SK-N-SH (cell line): ENCODE measurements at regions not wholly inside any gene's neighbourhood (a gene's known extent, or its start where the extent isn't known, plus 50 kb on each side); places are given as distances from the start of the nearest gene placed in this dataset.

Source experiments
- CTCF ChIA-PET: fragments of 300-600, 350-600 bp; formaldehyde crosslinking; extraction: SDS; loops from one replicate; lab custom pipeline; 2021; lab: Yijun Ruan, JAX
- POLR2A ChIA-PET: fragments of 350-600 bp; sonication (Branson Sonifier 250); formaldehyde crosslinking; extraction: SDS; loops from one replicate; lab custom pipeline; 2020; ENCODE audit warnings: antibody characterized with exemption, inconsistent platforms; lab: Yijun Ruan, JAX
- DNase-seq: peaks from one replicate; pipeline ENCODE4 v3.0.0; 2012
- H2AFZ ChIP-seq: fragments of 200-600 bp; sonication (generic); 2 replicates; pipeline ENCODE4 v1.8.1; 2016; ENCODE audit warnings: antibody characterized with exemption, mild to moderate bottlenecking, low read depth
- H3F3A ChIP-seq: fragments of 200-600 bp; sonication (generic); replicated peaks from 2 replicates; pipeline ENCODE3; 2016; ENCODE audit warnings: antibody characterized with exemption, mild to moderate bottlenecking; ENCODE audit not compliant: insufficient read depth
- H3K27ac ChIP-seq, 2 experiments: fragments of 200-500 bp in 1 of 2; fragments of 200-600 bp in 1 of 2; sonication (Bioruptor generic) in 1 of 2; sonication (generic), shearing (Covaris generic) in 1 of 2; 2 replicates each; pipeline versions ENCODE4 v1.5.1 to v1.6.1; 2014 to 2016; ENCODE audit warnings: low read depth in 2 of 2, inconsistent platforms in 1 of 2, low read length in 1 of 2, mild to moderate bottlenecking in 1 of 2, mixed read lengths in 1 of 2
- H3K27me3 ChIP-seq: fragments of 200-600 bp; sonication (generic), shearing (Covaris generic); 2 replicates; pipeline ENCODE4 v1.6.1; 2016; ENCODE audit warnings: mixed run types; ENCODE audit not compliant: insufficient read depth
- H3K36me3 ChIP-seq, 2 experiments: fragments of 200-500 bp in 1 of 2; fragments of 200-600 bp in 1 of 2; sonication (Bioruptor generic) in 1 of 2; sonication (generic) in 1 of 2; replicated peaks in 1 of 2; 2 replicates each; pipeline versions ENCODE3 to v1.5.1; 2014 to 2016; ENCODE audit warnings: low read length in 1 of 2, mild to moderate bottlenecking in 1 of 2; ENCODE audit not compliant: insufficient read depth in 2 of 2, control insufficient read depth in 1 of 2
- H3K4me1 ChIP-seq, 2 experiments: fragments of 200-500 bp in 1 of 2; fragments of 200-600 bp in 1 of 2; sonication (Bioruptor generic) in 1 of 2; sonication (generic), shearing (Covaris generic) in 1 of 2; 2 replicates each; pipeline versions ENCODE4 v1.5.1 to v1.6.1; 2014 to 2016; ENCODE audit warnings: low read depth in 1 of 2, low read length in 1 of 2, mixed run types in 1 of 2; ENCODE audit not compliant: insufficient read depth in 2 of 2, control insufficient read depth in 1 of 2
- H3K4me2 ChIP-seq: fragments of 200-600 bp; sonication (generic), shearing (Covaris generic); 2 replicates; pipeline ENCODE4 v1.6.1; 2017; ENCODE audit warnings: mixed run types
- H3K4me3 ChIP-seq, 2 experiments: fragments of 200-500 bp in 1 of 2; fragments of 200-600 bp in 1 of 2; sonication (Bioruptor generic) in 1 of 2; sonication (generic), shearing (Covaris generic) in 1 of 2; 2 replicates each; pipeline versions ENCODE4 v1.5.1 to v1.8.1; 2014 to 2016; ENCODE audit warnings: low read depth in 2 of 2, inconsistent platforms in 1 of 2, low read length in 1 of 2, mild to moderate bottlenecking in 1 of 2, mixed read lengths in 1 of 2, moderate library complexity in 1 of 2
- H3K79me2 ChIP-seq: fragments of 200-600 bp; sonication (generic); 2 replicates; pipeline ENCODE4 v1.8.1; 2017; ENCODE audit warnings: mild to moderate bottlenecking; ENCODE audit not compliant: insufficient read depth
- H3K9ac ChIP-seq: fragments of 200-600 bp; sonication (generic); 2 replicates; pipeline ENCODE4 v1.6.1; 2017; ENCODE audit warnings: mixed run types
- H3K9me2 ChIP-seq: fragments of 200-600 bp; sonication (generic); 2 replicates; pipeline ENCODE4 v1.6.1; 2017; ENCODE audit warnings: mixed run types
- H3K9me3 ChIP-seq: fragments of 200-600 bp; sonication (generic); 2 replicates; pipeline ENCODE4 v1.6.1; 2017; ENCODE audit warnings: mixed run types, mild to moderate bottlenecking, moderate library complexity
- H4K20me1 ChIP-seq: fragments of 200-600 bp; sonication (generic); 2 replicates; pipeline ENCODE4 v1.6.1; 2017; ENCODE audit warnings: mild to moderate bottlenecking, mixed run types; ENCODE audit not compliant: insufficient read depth
- CHD2 ChIP-seq: fragments of 150-350 bp; IDR thresholded peaks from 2 replicates; pipeline ENCODE4 v1.6.1; 2018; ENCODE audit warnings: low read length; ENCODE audit not compliant: partially characterized antibody
- ELF1 ChIP-seq: IDR thresholded peaks from 2 replicates; pipeline ENCODE4 v1.4.0; 2012
- EP300 ChIP-seq, 2 experiments: IDR thresholded peaks; 2 replicates each; pipeline versions ENCODE4 v1.4.0 to v1.6.1; 2012; ENCODE audit warnings: borderline replicate concordance in 1 of 2, low read depth in 1 of 2, low read length in 1 of 2
- EZH2phosphoT487 ChIP-seq: fragments of 200-600 bp; sonication (generic); IDR thresholded peaks from 2 replicates; pipeline ENCODE4 v1.6.1; 2017; ENCODE audit warnings: low read depth, mixed run types, mild to moderate bottlenecking, antibody characterized with exemption, moderate library complexity, borderline replicate concordance
- FOSL2 ChIP-seq: IDR thresholded peaks from 2 replicates; pipeline ENCODE4 v1.4.0; 2012; ENCODE audit warnings: low read depth, mild to moderate bottlenecking, moderate library complexity, borderline replicate concordance
- MXI1 ChIP-seq: IDR thresholded peaks from 2 replicates; pipeline ENCODE4 v1.6.1; 2012; ENCODE audit warnings: mild to moderate bottlenecking, low read depth, low read length, improper control_type of control experiment
- NRF1 ChIP-seq: IDR thresholded peaks from 2 replicates; pipeline ENCODE4 v1.6.1; 2012; ENCODE audit warnings: low read depth, mild to moderate bottlenecking, low read length
- RAD21 ChIP-seq: IDR thresholded peaks from 2 replicates; pipeline ENCODE4 v1.6.1; 2012; ENCODE audit warnings: mild to moderate bottlenecking, low read length
- RFX5 ChIP-seq: IDR thresholded peaks from 2 replicates; pipeline ENCODE4 v1.6.1; 2012; ENCODE audit warnings: mild to moderate bottlenecking, improper control_type of control experiment, low read length
- SIN3A ChIP-seq: IDR thresholded peaks from 2 replicates; pipeline ENCODE4 v1.6.1; 2012; ENCODE audit warnings: low read depth, mild to moderate bottlenecking, low read length, moderate library complexity, borderline replicate concordance
- TAF1 ChIP-seq: IDR thresholded peaks from 2 replicates; pipeline ENCODE4 v1.6.1; 2012; ENCODE audit warnings: low read depth, mild to moderate bottlenecking, low read length, moderate library complexity, borderline replicate concordance
- TEAD4 ChIP-seq: IDR thresholded peaks from 2 replicates; pipeline ENCODE4 v1.4.0; 2012; ENCODE audit warnings: mild to moderate bottlenecking, borderline replicate concordance; ENCODE audit not compliant: insufficient read depth
- YY1 ChIP-seq: IDR thresholded peaks from 2 replicates; pipeline ENCODE4 v1.4.0; 2012; ENCODE audit warnings: low read depth, mild to moderate bottlenecking
- WGBS: methylation state at CpG from one replicate; pipeline ENCODE4 v1.1.6; 2017; ENCODE audit warnings: low lambda C conversion rate; 5-methylcytosine and 5-hydroxymethylcytosine counted together
- TF ChIP-seq, protein P1 (sequence below): IDR thresholded peaks from 2 replicates; pipeline ENCODE4; 2012

DNA sequence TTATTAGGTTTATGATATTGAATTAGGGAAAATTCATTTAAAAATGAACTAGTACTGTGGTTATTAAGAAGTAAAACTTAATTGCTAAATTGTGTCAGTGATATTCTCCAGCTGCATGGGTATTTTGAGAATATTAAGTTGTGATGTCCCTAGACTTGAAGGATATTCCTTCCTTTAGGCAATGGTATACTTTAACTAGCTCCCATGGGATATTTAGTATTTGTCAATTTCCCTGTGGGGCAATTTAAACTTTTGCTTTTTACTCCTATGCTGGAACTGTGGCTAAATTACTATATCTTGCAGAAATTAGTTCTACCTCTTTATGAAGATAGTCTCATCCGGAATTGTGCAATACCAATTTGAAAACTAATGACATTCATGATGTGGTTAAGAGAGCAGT lies 151.6 kb upstream of the CSNK1A1L start:
- TF ChIP-seq ELF1 (no peak), MXI1 (no peak)
- TF ChIP-seq, all 33 proteins: peak for 0
- H3K27me3 ChIP-seq = no peaks in the 10 kb centered on the region
- no peak overlapping the region for H3K4me3 ChIP-seq
- no peak overlapping the region for H2AFZ ChIP-seq
- H3K9me2 ChIP-seq = no peaks in the 10 kb centered on the region
- H3K9ac ChIP-seq = no peak overlapping the region
- no peaks in the 10 kb centered on the region for H3K4me1 ChIP-seq
- H4K20me1 ChIP-seq = no peaks in the 10 kb centered on the region
- peaks cover 5% of the 10 kb centered on the region for H3F3A ChIP-seq
- 15% methylated on average over 1 of the region's 1 CpG for WGBS
- DNase-seq = no peak
- H3K79me2 ChIP-seq = no peaks in the 10 kb centered on the region
- H3K9me3 ChIP-seq = 0 out of 2 replicates have a peak, but pooled peaks cover 12% of the 10 kb centered on the region
- ChIA-PET POLR2A (no interaction called here), CTCF (interaction anchor here (0.7 kb wide), 1 partner anchor 10 kb away, joined by 3 read pairs; no protein-coding TSS in a partner anchor)
- no peak overlapping the region for H3K4me2 ChIP-seq
- H3K27ac ChIP-seq = no peak overlapping the region
- H3K36me3 ChIP-seq = peaks cover 0 to 2% of the 10 kb centered on the region in 2 experiments

DNA sequence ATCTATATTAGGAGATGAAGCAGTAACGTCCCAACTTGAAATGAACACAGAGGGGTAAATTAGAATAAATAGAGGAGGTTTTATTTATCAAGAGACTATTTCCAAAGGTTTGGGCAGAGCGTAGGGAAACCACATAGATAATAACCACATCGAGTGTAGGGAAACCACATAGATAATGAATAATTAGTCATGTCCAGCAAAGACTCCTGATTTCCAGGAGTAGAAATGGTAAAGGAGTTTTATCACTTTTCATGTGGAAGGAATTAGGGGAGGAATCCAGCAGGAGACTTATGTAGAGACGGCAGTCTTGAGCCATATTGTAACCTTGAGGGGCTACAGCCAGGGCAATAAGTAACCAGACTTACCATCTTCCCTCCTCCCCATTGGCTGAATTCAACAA lies 136.3 kb upstream of the CSNK1A1L start:
- Histone ChIP-seq H3K27me3 (no peaks in the 10 kb centered on the region), H3K9me3 (no peaks in the 10 kb centered on the region; the same call in 1 of the 2 replicates), H2AFZ (no peak overlapping the region), H3K36me3 (no peaks in the 10 kb centered on the region), H3K4me1 (no peaks in the 10 kb centered on the region), H3K9me2 (no peaks in the 10 kb centered on the region), H3F3A (no peaks in the 10 kb centered on the region), H3K79me2 (no peaks in the 10 kb centered on the region), H3K9ac (no peak overlapping the region), H3K27ac (no peak overlapping the region), H3K4me2 (no peak overlapping the region), H3K4me3 (no peak overlapping the region), H4K20me1 (no peaks in the 10 kb centered on the region)
- WGBS = 24% methylated on average over 4 of the region's 4 CpGs
- no peak for TF ChIP-seq RFX5
- no peak for TF ChIP-seq RAD21
- TF ChIP-seq, protein P1, sequence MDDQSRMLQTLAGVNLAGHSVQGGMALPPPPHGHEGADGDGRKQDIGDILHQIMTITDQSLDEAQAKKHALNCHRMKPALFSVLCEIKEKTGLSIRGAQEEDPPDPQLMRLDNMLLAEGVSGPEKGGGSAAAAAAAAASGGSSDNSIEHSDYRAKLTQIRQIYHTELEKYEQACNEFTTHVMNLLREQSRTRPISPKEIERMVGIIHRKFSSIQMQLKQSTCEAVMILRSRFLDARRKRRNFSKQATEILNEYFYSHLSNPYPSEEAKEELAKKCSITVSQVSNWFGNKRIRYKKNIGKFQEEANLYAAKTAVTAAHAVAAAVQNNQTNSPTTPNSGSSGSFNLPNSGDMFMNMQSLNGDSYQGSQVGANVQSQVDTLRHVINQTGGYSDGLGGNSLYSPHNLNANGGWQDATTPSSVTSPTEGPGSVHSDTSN = no peak
- no peak for TF ChIP-seq TEAD4
- no peak for TF ChIP-seq NRF1
- no peak for TF ChIP-seq YY1
- TF ChIP-seq CHD2 = no peak
- no peak for TF ChIP-seq FOSL2
- TF ChIP-seq EZH2phosphoT487 = no peak
- TF ChIP-seq SIN3A = no peak
- TF ChIP-seq TAF1 = no peak
- TF ChIP-seq EP300 (IDR thresholded peaks at IDR 0.05; ENCODE audit: borderline replicate concordance in 1 of 2, low read depth in 1 of 2, low read length in 1 of 2) = no peak
- ChIA-PET POLR2A (no interaction called here), CTCF (no interaction called here)
- DNase-seq = no peak
